GM12878 (cell line): ENCODE measurements at regions not wholly inside any gene's neighbourhood (a gene's known extent, or its start where the extent isn't known, plus 50 kb on each side); places are given as distances from the start of the nearest gene placed in this dataset.

ENCODE experiments used
- ATAC-seq: fragments of 200-7000 bp; cut with Tn5 transposase; 3 replicates; pipeline ENCODE4 v1.9.1; 2020; ENCODE audit warnings: mild to moderate bottlenecking, moderate library complexity
- BruUV-seq: library from RNA; stranded (reverse); fragments of 400-500 nt; replicated peaks from 2 replicates; lab custom pipeline; 2021; lab: Mats Ljungman, UMichigan
- CTCF ChIA-PET: fragments of 300-600 bp; sonication (Branson Sonifier 250); formaldehyde crosslinking; extraction: SDS; loops from one replicate; lab custom pipeline; 2021; ENCODE audit warnings: inconsistent platforms; lab: Yijun Ruan, JAX
- POLR2A ChIA-PET: fragments of 350-600 bp; formaldehyde crosslinking; extraction: SDS; loops from one replicate; lab custom pipeline; 2021; ENCODE audit warnings: inconsistent platforms; lab: Charles Lee
- RAD21 ChIA-PET: fragments of 300-600 bp; sonication (Branson Sonifier 250); formaldehyde crosslinking; loops from one replicate; lab custom pipeline; 2023; ENCODE audit warnings: antibody characterized with exemption; ENCODE audit not compliant: unreplicated experiment; lab: Charles Lee
- SMC1A ChIA-PET: fragments of 300-600 bp; sonication (Branson Sonifier 250); formaldehyde crosslinking; loops from one replicate; lab custom pipeline; 2023; ENCODE audit not compliant: unreplicated experiment, uncharacterized antibody; lab: Charles Lee
- DNase-seq: peaks from one replicate; pipeline ENCODE4 v3.0.0-alpha.2; 2011; ENCODE audit warnings: low read depth, low spot score
- FAIRE-seq: peaks from 3 replicates; lab custom pipeline; 2011; peaks lifted over from hg19 to GRCh38; lab: Jason Lieb, UNC
- H2AFZ ChIP-seq: 2 replicates; pipeline ENCODE4 v1.6.0; 2011; ENCODE audit warnings: low read depth, low read length, control low read depth; ENCODE audit not compliant: control insufficient read depth
- H3K27ac ChIP-seq: 2 replicates; pipeline ENCODE4 v1.5.1; 2011; ENCODE audit warnings: control low read depth; ENCODE audit not compliant: control insufficient read depth, insufficient read depth
- H3K27me3 ChIP-seq, 2 experiments: replicated peaks in 1 of 2; 2 replicates each; pipeline versions ENCODE4 v1.6.0 to v1.6.1; 2011; ENCODE audit warnings: low read length in 1 of 2; ENCODE audit not compliant: control insufficient read depth in 2 of 2, insufficient read depth in 2 of 2
- H3K36me3 ChIP-seq, 2 experiments: 2 replicates each; pipeline ENCODE4 v1.5.1; 2011; ENCODE audit warnings: low read length in 1 of 2; ENCODE audit not compliant: control insufficient read depth in 2 of 2, insufficient read depth in 2 of 2
- H3K4me1 ChIP-seq: 2 replicates; pipeline ENCODE4 v1.6.1; 2011; ENCODE audit warnings: mild to moderate bottlenecking, low read length, moderate library complexity, mixed read lengths; ENCODE audit not compliant: control insufficient read depth, insufficient read depth
- H3K4me2 ChIP-seq: 2 replicates; pipeline ENCODE4 v1.6.0; 2011; ENCODE audit warnings: control low read depth; ENCODE audit not compliant: control insufficient read depth, insufficient read depth
- H3K4me3 ChIP-seq: fragments of 200-600 bp; sonication (generic); 2 replicates; pipeline ENCODE4 v1.5.1; 2016
- H3K79me2 ChIP-seq: 2 replicates; pipeline ENCODE4 v1.6.0; 2011; ENCODE audit warnings: low read length; ENCODE audit not compliant: control insufficient read depth, insufficient read depth
- H3K9ac ChIP-seq: 2 replicates; pipeline ENCODE4 v1.8.0; 2011; ENCODE audit warnings: low read length, control low read depth, mixed read lengths; ENCODE audit not compliant: control insufficient read depth, insufficient read depth
- H3K9me3 ChIP-seq: replicated peaks from 3 replicates; pipeline ENCODE4 v1.5.1; 2011; ENCODE audit warnings: mild to moderate bottlenecking, low read length; ENCODE audit not compliant: control insufficient read depth, insufficient read depth
- H4K20me1 ChIP-seq: 2 replicates; pipeline ENCODE4 v1.6.0; 2011; ENCODE audit not compliant: control insufficient read depth, insufficient read depth
- CBFB ChIP-seq: IDR thresholded peaks from 2 replicates; pipeline ENCODE4 v1.6.1; 2016; ENCODE audit warnings: antibody characterized with exemption, low read depth
- EGR1 ChIP-seq, 2 experiments: IDR thresholded peaks; 1 replicate in 1 of 2; 2 replicates in 1 of 2; pipeline ENCODE4 v1.6.1; 2011 to 2012; ENCODE audit warnings: low read depth in 2 of 2, low read length in 2 of 2, borderline replicate concordance in 1 of 2, mild to moderate bottlenecking in 1 of 2, moderate library complexity in 1 of 2
- EZH2 ChIP-seq: IDR thresholded peaks from 2 replicates; pipeline ENCODE4 v1.6.1; 2012; ENCODE audit warnings: low read depth, mild to moderate bottlenecking, control low read depth, inconsistent platforms, low read length, borderline replicate concordance; ENCODE audit not compliant: control insufficient read depth
- IKZF1 ChIP-seq: fragments of 450-650 bp; conservative IDR thresholded peaks from 2 replicates; pipeline ENCODE4 v1.6.1; 2017; ENCODE audit warnings: antibody characterized with exemption, mild to moderate bottlenecking
- IRF4 ChIP-seq: IDR thresholded peaks from 2 replicates; pipeline ENCODE4 v1.6.1; 2011; ENCODE audit warnings: low read depth, low read length
- MXI1 ChIP-seq: fragments of 150-350 bp; IDR thresholded peaks from 2 replicates; pipeline ENCODE4 v1.6.1; 2011; ENCODE audit warnings: low read depth, mild to moderate bottlenecking, inconsistent platforms, low read length, improper control_type of control experiment
- NFXL1 ChIP-seq: fragments of 450-650 bp; IDR thresholded peaks from 2 replicates; pipeline ENCODE4 v1.6.1; 2017; ENCODE audit warnings: antibody characterized with exemption, mild to moderate bottlenecking, borderline replicate concordance
- POLR2A ChIP-seq: IDR thresholded peaks from 2 replicates; pipeline ENCODE4 v1.6.1; 2011; ENCODE audit warnings: low read depth, mild to moderate bottlenecking, low read length
- RBBP5 ChIP-seq: fragments of 200-600 bp; sonication (generic); conservative IDR thresholded peaks from 2 replicates; pipeline ENCODE4 v1.6.1; 2016
- SREBF2 ChIP-seq: IDR thresholded peaks from 2 replicates; pipeline ENCODE4 v1.6.1; 2012; ENCODE audit warnings: mild to moderate bottlenecking, low read length
- SRF ChIP-seq, 2 experiments: IDR thresholded peaks; 2 replicates each; pipeline ENCODE4 v1.6.1; 2011; ENCODE audit warnings: low read depth in 2 of 2, low read length in 2 of 2, mild to moderate bottlenecking in 1 of 2, moderate library complexity in 1 of 2
- TBL1XR1 ChIP-seq: IDR thresholded peaks from 2 replicates; pipeline ENCODE4 v1.6.1; 2012; ENCODE audit warnings: low read depth, low read length, improper control_type of control experiment
- WGBS: methylation state at CpG from one replicate; pipeline ENCODE4 v1.1.6; 2016; ENCODE audit warnings: low lambda C conversion rate; ENCODE audit not compliant: insufficient replicate concordance, insufficient coverage; ENCODE audit errors: missing lambda C conversion rate; 5-methylcytosine and 5-hydroxymethylcytosine counted together
- in situ Hi-C: fragments of 300-500 bp; cut with MboI; formaldehyde crosslinking; loops from 9 replicates; pipeline ENCODE4 v1.14.3; 2018; ENCODE audit warnings: mixed read lengths
- intact Hi-C: fragments of 100-400 bp; cut with micrococcal nuclease; formaldehyde crosslinking; loops from one replicate; pipeline ENCODE4 v1.14.2; 2022; ENCODE audit not compliant: unreplicated experiment
- TF ChIP-seq, protein P1 (sequence below): IDR thresholded peaks from 2 replicates; pipeline ENCODE4 v1.6.1; 2011; ENCODE audit warnings: low read depth, mild to moderate bottlenecking, low read length, moderate library complexity, borderline replicate concordance; ENCODE audit errors: extremely low read depth
- TF ChIP-seq, protein P2 (sequence below): fragments of 450-650 bp; IDR thresholded peaks from 2 replicates; pipeline ENCODE4 v1.6.1; 2017; ENCODE audit warnings: mild to moderate bottlenecking, moderate library complexity
- TF ChIP-seq, protein P3 (sequence below): fragments of 150-350 bp; IDR thresholded peaks from 2 replicates; pipeline ENCODE4 v1.6.1; 2014; ENCODE audit warnings: mild to moderate bottlenecking, low read depth, low read length
- TF ChIP-seq, protein P4 (sequence below): fragments of 450-650 bp; formaldehyde crosslinking; IDR thresholded peaks from 2 replicates; pipeline ENCODE4 v1.5.0; 2022; ENCODE audit warnings: mild to moderate bottlenecking, missing genetic modification characterization

DNA sequence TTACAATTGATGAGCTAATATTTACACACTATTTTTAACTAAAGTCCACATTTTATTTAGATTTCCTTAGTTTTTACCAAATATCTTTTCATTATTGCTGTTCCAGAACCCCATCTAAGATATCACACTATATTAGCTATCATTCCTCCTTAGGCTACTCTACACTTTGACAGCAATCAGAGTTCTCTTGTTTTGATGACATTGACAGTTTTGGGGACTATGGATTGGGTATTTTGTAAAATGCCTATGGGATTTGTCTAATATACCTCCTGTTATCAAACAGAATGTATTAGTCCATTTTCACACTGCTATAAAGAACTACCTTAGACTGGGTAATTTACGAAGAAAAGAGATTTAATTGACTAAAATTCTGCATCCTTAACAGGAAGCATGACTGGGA lies 489.1 kb downstream of the FOXG1 start (continued):
- TF ChIP-seq NFXL1 (no peak), CBFB (no peak), MXI1 (no peak), SRF (IDR thresholded peaks at IDR 0.05; ENCODE audit: low read depth in 2 of 2, low read length in 2 of 2) (no peak), TBL1XR1 (no peak)

DNA sequence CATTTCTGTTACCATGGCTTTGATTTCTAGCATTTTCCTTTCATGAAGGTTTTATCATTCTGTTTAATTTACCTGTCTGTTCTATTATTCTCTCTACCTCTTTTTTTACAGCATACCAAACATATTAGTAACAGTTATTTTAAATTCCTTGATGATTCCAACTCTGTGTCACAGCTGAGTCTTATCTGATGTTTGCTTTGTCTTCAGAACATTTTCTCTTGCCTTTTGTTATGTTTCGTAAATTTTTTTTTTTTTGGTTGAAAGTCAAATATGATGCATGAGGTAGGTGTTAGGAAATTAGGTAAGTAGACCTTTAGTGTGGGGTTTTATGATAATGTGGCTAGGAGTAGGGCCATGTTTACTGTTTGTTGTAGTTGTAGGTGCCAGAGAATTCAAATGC lies 496.4 kb downstream of the FOXG1 start:
- ATAC-seq (no peak), DNase-seq (no peak), FAIRE-seq (no peak)
- H3K4me2 ChIP-seq, result no peak overlapping the region
- no TSS peak for BruUV-seq
- no peaks in the 10 kb centered on the region for H3K36me3 ChIP-seq
- no peaks in the 10 kb centered on the region for H3K27me3 ChIP-seq
- H4K20me1 ChIP-seq, result no peaks in the 10 kb centered on the region
- SMC1A ChIA-PET, result no interaction called here
- no peak overlapping the region for H3K9ac ChIP-seq
- no peak overlapping the region for H3K27ac ChIP-seq
- no peaks in the 10 kb centered on the region for H3K4me1 ChIP-seq
- intact Hi-C loops, result no loop called here
- in situ Hi-C loops, result no loop called here
- H3K9me3 ChIP-seq, result no peaks in the 10 kb centered on the region
- no peak overlapping the region for H3K4me3 ChIP-seq
- POLR2A ChIA-PET, result no interaction called here
- no peak overlapping the region for H2AFZ ChIP-seq
- RAD21 ChIA-PET, result no interaction called here
- no peaks in the 10 kb centered on the region for H3K79me2 ChIP-seq
- 0% methylated on average over 1 of the region's 1 CpG for WGBS
- CTCF ChIA-PET, result no interaction called here
- TF ChIP-seq EGR1 (IDR thresholded peaks at IDR 0.05; ENCODE audit: borderline replicate concordance in 1 of 2, low read depth in 2 of 2, low read length in 2 of 2) (no peak), POLR2A (no peak), IKZF1 (no peak), EZH2 (no peak), SREBF2 (no peak), IRF4 (no peak), RBBP5 (no peak)
- TF ChIP-seq, protein P1, sequence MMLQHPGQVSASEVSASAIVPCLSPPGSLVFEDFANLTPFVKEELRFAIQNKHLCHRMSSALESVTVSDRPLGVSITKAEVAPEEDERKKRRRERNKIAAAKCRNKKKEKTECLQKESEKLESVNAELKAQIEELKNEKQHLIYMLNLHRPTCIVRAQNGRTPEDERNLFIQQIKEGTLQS, result no peak
- TF ChIP-seq, protein P2, sequence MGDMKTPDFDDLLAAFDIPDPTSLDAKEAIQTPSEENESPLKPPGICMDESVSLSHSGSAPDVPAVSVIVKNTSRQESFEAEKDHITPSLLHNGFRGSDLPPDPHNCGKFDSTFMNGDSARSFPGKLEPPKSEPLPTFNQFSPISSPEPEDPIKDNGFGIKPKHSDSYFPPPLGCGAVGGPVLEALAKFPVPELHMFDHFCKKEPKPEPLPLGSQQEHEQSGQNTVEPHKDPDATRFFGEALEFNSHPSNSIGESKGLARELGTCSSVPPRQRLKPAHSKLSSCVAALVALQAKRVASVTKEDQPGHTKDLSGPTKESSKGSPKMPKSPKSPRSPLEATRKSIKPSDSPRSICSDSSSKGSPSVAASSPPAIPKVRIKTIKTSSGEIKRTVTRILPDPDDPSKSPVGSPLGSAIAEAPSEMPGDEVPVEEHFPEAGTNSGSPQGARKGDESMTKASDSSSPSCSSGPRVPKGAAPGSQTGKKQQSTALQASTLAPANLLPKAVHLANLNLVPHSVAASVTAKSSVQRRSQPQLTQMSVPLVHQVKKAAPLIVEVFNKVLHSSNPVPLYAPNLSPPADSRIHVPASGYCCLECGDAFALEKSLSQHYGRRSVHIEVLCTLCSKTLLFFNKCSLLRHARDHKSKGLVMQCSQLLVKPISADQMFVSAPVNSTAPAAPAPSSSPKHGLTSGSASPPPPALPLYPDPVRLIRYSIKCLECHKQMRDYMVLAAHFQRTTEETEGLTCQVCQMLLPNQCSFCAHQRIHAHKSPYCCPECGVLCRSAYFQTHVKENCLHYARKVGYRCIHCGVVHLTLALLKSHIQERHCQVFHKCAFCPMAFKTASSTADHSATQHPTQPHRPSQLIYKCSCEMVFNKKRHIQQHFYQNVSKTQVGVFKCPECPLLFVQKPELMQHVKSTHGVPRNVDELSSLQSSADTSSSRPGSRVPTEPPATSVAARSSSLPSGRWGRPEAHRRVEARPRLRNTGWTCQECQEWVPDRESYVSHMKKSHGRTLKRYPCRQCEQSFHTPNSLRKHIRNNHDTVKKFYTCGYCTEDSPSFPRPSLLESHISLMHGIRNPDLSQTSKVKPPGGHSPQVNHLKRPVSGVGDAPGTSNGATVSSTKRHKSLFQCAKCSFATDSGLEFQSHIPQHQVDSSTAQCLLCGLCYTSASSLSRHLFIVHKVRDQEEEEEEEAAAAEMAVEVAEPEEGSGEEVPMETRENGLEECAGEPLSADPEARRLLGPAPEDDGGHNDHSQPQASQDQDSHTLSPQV, result no peak
- TF ChIP-seq, protein P3, sequence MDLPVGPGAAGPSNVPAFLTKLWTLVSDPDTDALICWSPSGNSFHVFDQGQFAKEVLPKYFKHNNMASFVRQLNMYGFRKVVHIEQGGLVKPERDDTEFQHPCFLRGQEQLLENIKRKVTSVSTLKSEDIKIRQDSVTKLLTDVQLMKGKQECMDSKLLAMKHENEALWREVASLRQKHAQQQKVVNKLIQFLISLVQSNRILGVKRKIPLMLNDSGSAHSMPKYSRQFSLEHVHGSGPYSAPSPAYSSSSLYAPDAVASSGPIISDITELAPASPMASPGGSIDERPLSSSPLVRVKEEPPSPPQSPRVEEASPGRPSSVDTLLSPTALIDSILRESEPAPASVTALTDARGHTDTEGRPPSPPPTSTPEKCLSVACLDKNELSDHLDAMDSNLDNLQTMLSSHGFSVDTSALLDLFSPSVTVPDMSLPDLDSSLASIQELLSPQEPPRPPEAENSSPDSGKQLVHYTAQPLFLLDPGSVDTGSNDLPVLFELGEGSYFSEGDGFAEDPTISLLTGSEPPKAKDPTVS, result no peak
- TF ChIP-seq, protein P4, sequence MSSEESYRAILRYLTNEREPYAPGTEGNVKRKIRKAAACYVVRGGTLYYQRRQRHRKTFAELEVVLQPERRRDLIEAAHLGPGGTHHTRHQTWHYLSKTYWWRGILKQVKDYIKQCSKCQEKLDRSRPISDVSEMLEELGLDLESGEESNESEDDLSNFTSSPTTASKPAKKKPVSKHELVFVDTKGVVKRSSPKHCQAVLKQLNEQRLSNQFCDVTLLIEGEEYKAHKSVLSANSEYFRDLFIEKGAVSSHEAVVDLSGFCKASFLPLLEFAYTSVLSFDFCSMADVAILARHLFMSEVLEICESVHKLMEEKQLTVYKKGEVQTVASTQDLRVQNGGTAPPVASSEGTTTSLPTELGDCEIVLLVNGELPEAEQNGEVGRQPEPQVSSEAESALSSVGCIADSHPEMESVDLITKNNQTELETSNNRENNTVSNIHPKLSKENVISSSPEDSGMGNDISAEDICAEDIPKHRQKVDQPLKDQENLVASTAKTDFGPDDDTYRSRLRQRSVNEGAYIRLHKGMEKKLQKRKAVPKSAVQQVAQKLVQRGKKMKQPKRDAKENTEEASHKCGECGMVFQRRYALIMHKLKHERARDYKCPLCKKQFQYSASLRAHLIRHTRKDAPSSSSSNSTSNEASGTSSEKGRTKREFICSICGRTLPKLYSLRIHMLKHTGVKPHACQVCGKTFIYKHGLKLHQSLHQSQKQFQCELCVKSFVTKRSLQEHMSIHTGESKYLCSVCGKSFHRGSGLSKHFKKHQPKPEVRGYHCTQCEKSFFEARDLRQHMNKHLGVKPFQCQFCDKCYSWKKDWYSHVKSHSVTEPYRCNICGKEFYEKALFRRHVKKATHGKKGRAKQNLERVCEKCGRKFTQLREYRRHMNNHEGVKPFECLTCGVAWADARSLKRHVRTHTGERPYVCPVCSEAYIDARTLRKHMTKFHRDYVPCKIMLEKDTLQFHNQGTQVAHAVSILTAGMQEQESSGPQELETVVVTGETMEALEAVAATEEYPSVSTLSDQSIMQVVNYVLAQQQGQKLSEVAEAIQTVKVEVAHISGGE (CRISPR knock-in tag), result no peak
